PC-3 (cell line): ENCODE measurements at regions not wholly inside any gene's neighbourhood (a gene's known extent, or its start where the extent isn't known, plus 50 kb on each side); places are given as distances from the start of the nearest gene placed in this dataset.

Experiments used
- ATAC-seq: fragments of 200-7000 bp; cut with Tn5 transposase; 2 replicates; pipeline ENCODE4 v1.9.1; 2020; ENCODE audit warnings: mild to moderate bottlenecking, moderate library complexity
- BruUV-seq: library from RNA; stranded (reverse); fragments of 400-500 nt; replicated peaks from 2 replicates; lab custom pipeline; 2021; lab: Mats Ljungman, UMichigan
- CTCF ChIA-PET: fragments of 300-600 bp; sonication (Branson Sonifier 250); formaldehyde crosslinking; loops from one replicate; lab custom pipeline; 2022; ENCODE audit warnings: antibody characterized with exemption; lab: Charles Lee
- POLR2A ChIA-PET: fragments of 300-600 bp; sonication (Branson Sonifier 250); formaldehyde crosslinking; loops from one replicate; lab custom pipeline; 2022; ENCODE audit warnings: antibody characterized with exemption; ENCODE audit not compliant: unreplicated experiment; lab: Charles Lee
- DNase-seq: peaks from one replicate; pipeline ENCODE4 v3.0.0-alpha.2; 2015
- H2AFZ ChIP-seq: fragments of 300-600 bp; sonication (generic); 2 replicates; pipeline ENCODE4 v1.6.0; 2016; ENCODE audit warnings: antibody characterized with exemption, low read length
- H3F3A ChIP-seq: fragments of 300-600 bp; sonication (generic); one replicate; pipeline ENCODE4 v1.6.0; 2017; ENCODE audit warnings: antibody characterized with exemption, low read length, control low read depth, mild to moderate bottlenecking; ENCODE audit not compliant: unreplicated experiment
- H3K27ac ChIP-seq: fragments of 300-600 bp; sonication (generic); 2 replicates; pipeline ENCODE4 v1.5.1; 2016; ENCODE audit warnings: mild to moderate bottlenecking, low read length
- H3K27me3 ChIP-seq: fragments of 300-600 bp; sonication (generic); 2 replicates; pipeline ENCODE4 v1.6.1; 2016; ENCODE audit warnings: low read length, mixed read lengths
- H3K36me3 ChIP-seq: fragments of 300-600 bp; sonication (generic); 2 replicates; pipeline ENCODE4 v1.6.1; 2016; ENCODE audit warnings: low read depth, mixed run types, low read length, mixed read lengths
- H3K4me1 ChIP-seq: fragments of 300-600 bp; sonication (generic); 2 replicates; pipeline ENCODE4 v1.5.1; 2016; ENCODE audit warnings: low read length; ENCODE audit not compliant: insufficient read depth
- H3K4me2 ChIP-seq: fragments of 300-600 bp; sonication (generic); 2 replicates; pipeline ENCODE4 v1.6.0; 2016; ENCODE audit warnings: low read length
- H3K4me3 ChIP-seq: fragments of 300-600 bp; sonication (generic); 2 replicates; pipeline ENCODE4 v1.5.1; 2016; ENCODE audit warnings: mild to moderate bottlenecking, low read length, mixed read lengths
- H3K79me2 ChIP-seq: fragments of 300-600 bp; sonication (generic); 2 replicates; pipeline ENCODE4 v1.6.1; 2017; ENCODE audit warnings: low read length, mixed read lengths
- H3K9ac ChIP-seq: fragments of 300-600 bp; sonication (generic); 2 replicates; pipeline ENCODE4 v1.6.0; 2016; ENCODE audit warnings: mild to moderate bottlenecking, low read length
- H3K9me2 ChIP-seq: fragments of 300-600 bp; sonication (generic); replicated peaks from 2 replicates; pipeline ENCODE4 v1.6.1; 2016; ENCODE audit warnings: mixed run types, low read length, mixed read lengths
- H3K9me3 ChIP-seq: fragments of 300-600 bp; sonication (generic); 2 replicates; pipeline ENCODE4 v1.6.1; 2016; ENCODE audit warnings: low read length, mixed read lengths
- H4K20me1 ChIP-seq: fragments of 300-600 bp; sonication (generic); 2 replicates; pipeline ENCODE4 v1.6.1; 2016; ENCODE audit warnings: low read length, mixed read lengths
- CTCF ChIP-seq: fragments of 300-600 bp; sonication (generic); conservative IDR thresholded peaks from 2 replicates; pipeline ENCODE4 v1.5.1; 2017; ENCODE audit warnings: antibody characterized with exemption, low read depth, mild to moderate bottlenecking, low read length
- EZH2 ChIP-seq: fragments of 300-600 bp; sonication (generic); IDR thresholded peaks from one replicate; pipeline ENCODE4 v1.6.1; 2017; ENCODE audit warnings: antibody characterized with exemption, mild to moderate bottlenecking, low read length; ENCODE audit not compliant: unreplicated experiment
- EZH2phosphoT487 ChIP-seq: fragments of 300-600 bp; sonication (generic); IDR thresholded peaks from 2 replicates; pipeline ENCODE4 v1.6.1; 2018; ENCODE audit warnings: mild to moderate bottlenecking, antibody characterized with exemption, low read length, borderline replicate concordance
- intact Hi-C: fragments of 100-400 bp; cut with micrococcal nuclease; formaldehyde crosslinking; loops from 2 replicates; pipeline ENCODE4 v1.9.0; 2023

- intact Hi-C loops, result no loop called here
- no peaks in the 10 kb centered on the region for H3F3A ChIP-seq
- no peaks in the 10 kb centered on the region for H4K20me1 ChIP-seq
- TF ChIP-seq EZH2 (no peak), CTCF (no peak), EZH2phosphoT487 (no peak)
- 0 out of 2 replicates have a peak, but pooled peaks cover 5% of the 10 kb centered on the region for H3K9me3 ChIP-seq
- DNase-seq (no peak), ATAC-seq (no peak)
- H3K9ac ChIP-seq, result no peak overlapping the region
- H3K4me1 ChIP-seq, result no peaks in the 10 kb centered on the region
- no peaks in the 10 kb centered on the region for H3K27me3 ChIP-seq
- BruUV-seq, result no TSS peak
- no peaks in the 10 kb centered on the region for H3K9me2 ChIP-seq
- no peak overlapping the region for H2AFZ ChIP-seq
- no peaks in the 10 kb centered on the region for H3K79me2 ChIP-seq
- H3K4me3 ChIP-seq, result no peak overlapping the region
- CTCF ChIA-PET, result no interaction called here
- no peak overlapping the region for H3K4me2 ChIP-seq
- no peaks in the 10 kb centered on the region for H3K36me3 ChIP-seq
- POLR2A ChIA-PET, result no interaction called here
- H3K27ac ChIP-seq, result no peak overlapping the region
Observed at GRCh38 chr5:156094001-156094400, 233.0 kb upstream of the SGCD start.

GRCh38 chr5:156095709-156096241, 231.2 kb upstream of the SGCD start:
- Histone ChIP-seq H3K36me3 (no peaks in the 10 kb centered on the region), H3K79me2 (no peaks in the 10 kb centered on the region), H3K9ac (no peak overlapping the region), H3K4me3 (no peak overlapping the region), H4K20me1 (no peaks in the 10 kb centered on the region), H3K27ac (no peak overlapping the region), H3K27me3 (no peaks in the 10 kb centered on the region), H3K9me2 (no peaks in the 10 kb centered on the region), H3K4me1 (no peaks in the 10 kb centered on the region), H3K4me2 (no peak overlapping the region), H2AFZ (no peak overlapping the region), H3K9me3 (0 out of 2 replicates have a peak, but pooled peaks cover 5% of the 10 kb centered on the region), H3F3A (no peaks in the 10 kb centered on the region)
- DNase-seq (no peak), ATAC-seq (no peak)
- TF ChIP-seq CTCF (no peak), EZH2 (no peak), EZH2phosphoT487 (no peak)
- POLR2A ChIA-PET, result no interaction called here
- CTCF ChIA-PET, result no interaction called here
- intact Hi-C loops, result no loop called here
- no TSS peak for BruUV-seq

GRCh38 chr5:156096259-156096658, 230.7 kb upstream of the SGCD start:
- no peaks in the 10 kb centered on the region for H3K27me3 ChIP-seq
- no peaks in the 10 kb centered on the region for H4K20me1 ChIP-seq
- TF ChIP-seq EZH2phosphoT487 (no peak), CTCF (no peak), EZH2 (no peak)
- H3K9ac ChIP-seq, result no peak overlapping the region
- 0 out of 2 replicates have a peak, but pooled peaks cover 5% of the 10 kb centered on the region for H3K9me3 ChIP-seq
- no peak overlapping the region for H3K4me3 ChIP-seq
- CTCF ChIA-PET, result no interaction called here
- H3K36me3 ChIP-seq, result no peaks in the 10 kb centered on the region
- no peak overlapping the region for H3K4me2 ChIP-seq
- no peaks in the 10 kb centered on the region for H3K9me2 ChIP-seq
- BruUV-seq, result no TSS peak
- no peak for DNase-seq
- no peaks in the 10 kb centered on the region for H3K4me1 ChIP-seq
- no peaks in the 10 kb centered on the region for H3F3A ChIP-seq
- intact Hi-C loops, result no loop called here
- no peak for ATAC-seq
- H3K27ac ChIP-seq, result no peak overlapping the region
- no peaks in the 10 kb centered on the region for H3K79me2 ChIP-seq
- no peak overlapping the region for H2AFZ ChIP-seq
- POLR2A ChIA-PET, result no interaction called here
